ENCODE measurements at regions not wholly inside any gene's neighbourhood (a gene's known extent, or its start where the extent isn't known, plus 50 kb on each side); places are given as distances from the start of the nearest gene placed in this dataset.
A peak's percentile ranks its signal among the peaks of the same experiment; 100 is the strongest.
"Not testable (repeated sequence)": the region's sequence is repeated elsewhere in the genome, so short reads cannot be mapped to it uniquely, and the experiment has no call there.

DNA sequence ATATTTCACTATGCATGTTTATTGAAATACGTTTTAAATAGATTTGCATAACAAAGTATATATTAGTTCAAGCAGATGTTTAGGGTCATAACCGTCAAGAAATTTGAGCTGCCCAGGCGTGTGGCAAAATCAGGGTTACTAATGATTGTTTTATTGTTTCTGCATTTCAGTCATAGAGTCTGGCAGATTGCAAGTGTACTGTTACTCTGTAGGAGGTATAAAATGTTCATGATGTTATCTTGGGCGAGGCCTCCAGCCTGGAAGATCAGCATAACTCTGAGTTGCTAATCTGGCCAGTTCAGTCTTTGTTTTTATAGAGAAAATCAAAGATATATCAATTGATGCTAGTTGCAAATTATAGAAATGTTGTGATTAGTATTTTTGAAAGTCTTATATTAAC lies 410.9 kb downstream of the CHL1 start:
- H3K4me1 ChIP-seq; H3K36me3 ChIP-seq; intact Hi-C loops (cut with DNase I); DNase-seq; ATAC-seq; H3K27me3 ChIP-seq; H3K4me3 ChIP-seq; H3K27ac ChIP-seq: not testable (repeated sequence)
- H3K9me3 ChIP-seq, result peaks cover 0 to 13% (median 0%) of the 10 kb centered on the region in 11 donors
- 63 to 69% methylated on average over 4 of the region's 4 CpGs for WGBS, 2 donors

DNA sequence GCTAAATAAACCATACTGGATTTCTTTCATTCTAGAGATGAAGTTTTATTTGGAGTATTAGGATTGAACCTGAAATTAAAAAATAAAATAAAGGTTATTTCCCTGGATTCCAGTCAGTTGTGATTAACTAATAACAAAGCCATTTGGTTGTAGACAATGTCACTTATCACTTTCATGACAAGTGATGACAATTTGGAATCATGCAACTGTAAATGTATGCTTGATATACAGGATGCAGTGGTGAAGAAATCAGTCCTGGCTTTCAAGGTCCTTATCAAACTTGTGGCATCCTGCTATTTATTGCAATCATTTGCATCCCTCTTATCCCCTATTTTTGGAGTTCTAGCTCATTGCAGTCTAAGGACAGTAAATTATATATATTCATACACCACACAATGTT lies 425.2 kb downstream of the CHL1 start:
- intact Hi-C loops (cut with DNase I), result no loop called here

DNA sequence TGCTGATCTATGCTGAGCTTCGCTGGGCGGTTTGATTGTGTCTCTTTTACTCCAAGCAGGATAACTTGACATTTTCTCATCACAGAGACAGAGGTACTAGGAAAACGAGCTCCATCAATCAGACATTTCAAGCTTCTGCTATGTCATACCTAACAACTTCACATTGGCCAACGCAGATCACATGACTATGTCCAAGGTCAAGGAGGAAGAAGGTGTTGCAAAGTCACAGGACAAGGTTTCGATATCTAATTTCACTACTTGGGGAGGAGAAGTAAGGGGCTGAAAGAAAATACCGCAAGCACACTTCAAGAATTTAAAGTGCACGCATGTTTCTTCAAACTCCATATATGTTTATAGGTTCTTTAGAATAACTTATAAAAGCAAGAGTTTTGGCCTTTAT lies 425.8 kb downstream of the CHL1 start:
- TF ChIP-seq, protein P1, sequence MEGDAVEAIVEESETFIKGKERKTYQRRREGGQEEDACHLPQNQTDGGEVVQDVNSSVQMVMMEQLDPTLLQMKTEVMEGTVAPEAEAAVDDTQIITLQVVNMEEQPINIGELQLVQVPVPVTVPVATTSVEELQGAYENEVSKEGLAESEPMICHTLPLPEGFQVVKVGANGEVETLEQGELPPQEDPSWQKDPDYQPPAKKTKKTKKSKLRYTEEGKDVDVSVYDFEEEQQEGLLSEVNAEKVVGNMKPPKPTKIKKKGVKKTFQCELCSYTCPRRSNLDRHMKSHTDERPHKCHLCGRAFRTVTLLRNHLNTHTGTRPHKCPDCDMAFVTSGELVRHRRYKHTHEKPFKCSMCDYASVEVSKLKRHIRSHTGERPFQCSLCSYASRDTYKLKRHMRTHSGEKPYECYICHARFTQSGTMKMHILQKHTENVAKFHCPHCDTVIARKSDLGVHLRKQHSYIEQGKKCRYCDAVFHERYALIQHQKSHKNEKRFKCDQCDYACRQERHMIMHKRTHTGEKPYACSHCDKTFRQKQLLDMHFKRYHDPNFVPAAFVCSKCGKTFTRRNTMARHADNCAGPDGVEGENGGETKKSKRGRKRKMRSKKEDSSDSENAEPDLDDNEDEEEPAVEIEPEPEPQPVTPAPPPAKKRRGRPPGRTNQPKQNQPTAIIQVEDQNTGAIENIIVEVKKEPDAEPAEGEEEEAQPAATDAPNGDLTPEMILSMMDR (IDR thresholded peaks at IDR 0.05), result no peak
- ATAC-seq (no peak), DNase-seq (no peak)
- WGBS, 2 donors, result 85 to 87% methylated on average over 7 of the region's 7 CpGs
- intact Hi-C loops (cut with DNase I), result no loop called here
- no peak overlapping the region for H3K4me3 ChIP-seq
- no peaks in the 10 kb centered on the region for H3K9me3 ChIP-seq
- H3K4me1 ChIP-seq, result no peaks in the 10 kb centered on the region
- no peaks in the 10 kb centered on the region for H3K36me3 ChIP-seq
- H3K27ac ChIP-seq, result no peak overlapping the region
- H3K27me3 ChIP-seq, result no peaks in the 10 kb centered on the region

More for the DNA sequence above, 425.2 kb downstream of the CHL1 start:
- no peak overlapping the region for H3K4me3 ChIP-seq
- no peak overlapping the region for H3K27ac ChIP-seq
- ATAC-seq (no peak), DNase-seq (no peak)
- no peaks in the 10 kb centered on the region for H3K36me3 ChIP-seq
- no peaks in the 10 kb centered on the region for H3K9me3 ChIP-seq
- H3K27me3 ChIP-seq, result no peaks in the 10 kb centered on the region
- TF ChIP-seq, protein P1 (IDR thresholded peaks at IDR 0.05), result no peak
- no peaks in the 10 kb centered on the region for H3K4me1 ChIP-seq

DNA sequence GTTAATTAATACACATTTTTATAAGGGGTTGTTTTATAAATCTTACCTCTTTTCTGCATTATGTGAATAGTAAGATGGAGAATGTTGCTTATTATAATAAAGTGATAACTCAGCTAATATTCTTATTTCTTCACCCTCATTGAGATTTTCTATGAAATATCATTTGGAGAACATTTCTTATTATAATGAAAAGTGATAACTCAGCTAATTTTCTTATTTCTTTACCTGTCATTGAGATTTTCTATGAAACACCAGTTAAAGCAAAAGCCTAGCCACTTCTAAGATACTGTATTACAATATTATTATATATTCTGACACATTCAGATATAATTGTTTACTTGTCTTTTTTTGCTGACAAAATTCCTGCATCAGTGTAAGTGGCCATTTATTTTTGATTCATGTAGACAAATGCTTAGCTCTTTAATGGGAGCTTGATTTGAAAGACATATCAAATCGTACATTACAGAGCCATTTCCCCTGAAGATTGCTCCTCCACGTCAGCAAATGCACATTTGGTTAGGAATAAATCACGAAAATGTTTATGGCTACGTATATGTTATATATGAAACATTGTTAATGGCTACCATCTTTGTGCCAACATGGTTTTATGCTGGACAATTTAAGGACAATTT lies 427.5 kb downstream of the CHL1 start:
- ATAC-seq (no peak), DNase-seq (no peak)
- intact Hi-C loops (cut with DNase I), result no loop called here
- WGBS, 2 donors, result 75 to 76% methylated on average over 4 of the region's 4 CpGs
- H3K4me1 ChIP-seq, result no peaks in the 10 kb centered on the region
- TF ChIP-seq, protein P1 (IDR thresholded peaks at IDR 0.05), result no peak
- no peaks in the 10 kb centered on the region for H3K9me3 ChIP-seq
- no peaks in the 10 kb centered on the region for H3K36me3 ChIP-seq
- H3K4me3 ChIP-seq, result no peak overlapping the region
- no peaks in the 10 kb centered on the region for H3K27me3 ChIP-seq
- no peak overlapping the region for H3K27ac ChIP-seq

DNA sequence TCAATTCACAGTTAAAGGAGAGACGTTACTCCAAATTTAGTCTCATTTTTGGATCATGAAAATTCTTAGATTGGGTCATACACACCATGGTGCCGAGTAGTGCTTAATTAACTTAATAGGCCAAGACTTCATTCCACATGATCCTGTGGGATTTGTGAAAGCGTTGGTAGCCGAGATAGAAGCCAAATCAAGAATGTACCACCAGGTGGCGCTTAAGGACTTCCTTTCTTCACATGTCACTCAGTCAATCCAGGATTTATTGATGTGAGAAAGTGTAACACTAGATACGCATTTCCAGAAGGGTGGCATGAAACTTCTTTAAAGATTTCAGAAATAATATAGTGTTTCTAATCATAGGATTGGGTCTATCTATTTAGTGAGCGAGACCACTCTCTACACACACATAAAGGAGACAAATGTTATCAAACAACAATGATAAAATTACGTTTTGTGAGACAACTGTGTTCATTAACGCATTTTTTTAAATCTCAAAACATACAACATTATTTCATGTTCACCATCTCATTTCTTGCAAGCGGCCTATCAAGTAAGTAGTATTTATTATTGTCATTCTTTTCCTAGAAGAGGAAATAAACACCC lies 436.1 kb downstream of the CHL1 start:
- intact Hi-C loops (cut with DNase I), result no loop called here
- TF ChIP-seq, protein P1 (IDR thresholded peaks at IDR 0.05), result peak; percentile 19 to 63 (median 59)
- Histone ChIP-seq H3K36me3 (no peaks in the 10 kb centered on the region), H3K4me1 (no peaks in the 10 kb centered on the region), H3K4me3 (no peak overlapping the region), H3K9me3 (no peaks in the 10 kb centered on the region), H3K27ac (no peak overlapping the region), H3K27me3 (no peaks in the 10 kb centered on the region)
- ATAC-seq (peak in 1 of 8 donors; percentile 25), DNase-seq (peak in 1 of 2 donors; percentile 12)
- WGBS, 2 donors, result 15 to 17% methylated on average over 10 of the region's 10 CpGs
